ENCODE measurements at regions not wholly inside any gene's neighbourhood (a gene's known extent, or its start where the extent isn't known, plus 50 kb on each side); places are given as distances from the start of the nearest gene placed in this dataset.

- no peak for TF ChIP-seq TAF1 (IDR thresholded peaks at IDR 0.05; ENCODE audit: low read depth)
- TF ChIP-seq TCF12 (IDR thresholded peaks at IDR 0.05; ENCODE audit: low read depth) = no peak
- no peak for TF ChIP-seq MAX (IDR thresholded peaks at IDR 0.05)
- no peak for TF ChIP-seq EP300 (IDR thresholded peaks at IDR 0.05; ENCODE audit: borderline replicate concordance)
- TF ChIP-seq YY1 (IDR thresholded peaks at IDR 0.05; ENCODE audit: low read depth) = no peak
- no peak for TF ChIP-seq USF1 (IDR thresholded peaks at IDR 0.05)
- TF ChIP-seq TEAD4 (IDR thresholded peaks at IDR 0.05) = no peak
- no peak for TF ChIP-seq EGR1 (IDR thresholded peaks at IDR 0.05)
- no peak for TF ChIP-seq RAD21 (IDR thresholded peaks at IDR 0.05; ENCODE audit: low read depth)
- TF ChIP-seq CREB1 (IDR thresholded peaks at IDR 0.05; ENCODE audit: low read depth) = no peak
- TF ChIP-seq ZBTB7A (IDR thresholded peaks at IDR 0.05; ENCODE audit: low read depth) = no peak
- TF ChIP-seq, protein P1, sequence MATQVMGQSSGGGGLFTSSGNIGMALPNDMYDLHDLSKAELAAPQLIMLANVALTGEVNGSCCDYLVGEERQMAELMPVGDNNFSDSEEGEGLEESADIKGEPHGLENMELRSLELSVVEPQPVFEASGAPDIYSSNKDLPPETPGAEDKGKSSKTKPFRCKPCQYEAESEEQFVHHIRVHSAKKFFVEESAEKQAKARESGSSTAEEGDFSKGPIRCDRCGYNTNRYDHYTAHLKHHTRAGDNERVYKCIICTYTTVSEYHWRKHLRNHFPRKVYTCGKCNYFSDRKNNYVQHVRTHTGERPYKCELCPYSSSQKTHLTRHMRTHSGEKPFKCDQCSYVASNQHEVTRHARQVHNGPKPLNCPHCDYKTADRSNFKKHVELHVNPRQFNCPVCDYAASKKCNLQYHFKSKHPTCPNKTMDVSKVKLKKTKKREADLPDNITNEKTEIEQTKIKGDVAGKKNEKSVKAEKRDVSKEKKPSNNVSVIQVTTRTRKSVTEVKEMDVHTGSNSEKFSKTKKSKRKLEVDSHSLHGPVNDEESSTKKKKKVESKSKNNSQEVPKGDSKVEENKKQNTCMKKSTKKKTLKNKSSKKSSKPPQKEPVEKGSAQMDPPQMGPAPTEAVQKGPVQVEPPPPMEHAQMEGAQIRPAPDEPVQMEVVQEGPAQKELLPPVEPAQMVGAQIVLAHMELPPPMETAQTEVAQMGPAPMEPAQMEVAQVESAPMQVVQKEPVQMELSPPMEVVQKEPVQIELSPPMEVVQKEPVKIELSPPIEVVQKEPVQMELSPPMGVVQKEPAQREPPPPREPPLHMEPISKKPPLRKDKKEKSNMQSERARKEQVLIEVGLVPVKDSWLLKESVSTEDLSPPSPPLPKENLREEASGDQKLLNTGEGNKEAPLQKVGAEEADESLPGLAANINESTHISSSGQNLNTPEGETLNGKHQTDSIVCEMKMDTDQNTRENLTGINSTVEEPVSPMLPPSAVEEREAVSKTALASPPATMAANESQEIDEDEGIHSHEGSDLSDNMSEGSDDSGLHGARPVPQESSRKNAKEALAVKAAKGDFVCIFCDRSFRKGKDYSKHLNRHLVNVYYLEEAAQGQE (IDR thresholded peaks at IDR 0.05; ENCODE audit: low read depth) = no peak
- TF ChIP-seq FOXM1 (IDR thresholded peaks at IDR 0.05; ENCODE audit: borderline replicate concordance, low read depth) = no peak
- no peak for TF ChIP-seq CEBPB (IDR thresholded peaks at IDR 0.05)
- no peak for TF ChIP-seq NFIC (IDR thresholded peaks at IDR 0.05)
Measured at GRCh38 chr2:140061240-140061639, 1281.0 kb upstream of the NXPH2 start.

GRCh38 chr2:140057928-140058327 lies 1277.7 kb upstream of the NXPH2 start:
- no peak for TF ChIP-seq CREB1 (IDR thresholded peaks at IDR 0.05; ENCODE audit: low read depth)
- no peak for TF ChIP-seq TEAD4 (IDR thresholded peaks at IDR 0.05)
- TF ChIP-seq EGR1 (IDR thresholded peaks at IDR 0.05) = no peak
- TF ChIP-seq NFIC (IDR thresholded peaks at IDR 0.05) = no peak
- no peak for TF ChIP-seq ZBTB7A (IDR thresholded peaks at IDR 0.05; ENCODE audit: low read depth)
- TF ChIP-seq YY1 (IDR thresholded peaks at IDR 0.05; ENCODE audit: low read depth) = no peak
- no peak for TF ChIP-seq RAD21 (IDR thresholded peaks at IDR 0.05; ENCODE audit: low read depth)
- TF ChIP-seq TCF12 (IDR thresholded peaks at IDR 0.05; ENCODE audit: low read depth) = no peak
- TF ChIP-seq TAF1 (IDR thresholded peaks at IDR 0.05; ENCODE audit: low read depth) = no peak
- no peak for TF ChIP-seq FOXM1 (IDR thresholded peaks at IDR 0.05; ENCODE audit: borderline replicate concordance, low read depth)
- TF ChIP-seq, protein P1 (IDR thresholded peaks at IDR 0.05; ENCODE audit: low read depth) = no peak
- no peak for TF ChIP-seq USF1 (IDR thresholded peaks at IDR 0.05)
- no peak for TF ChIP-seq CEBPB (IDR thresholded peaks at IDR 0.05)
- no peak for TF ChIP-seq EP300 (IDR thresholded peaks at IDR 0.05; ENCODE audit: borderline replicate concordance)
- no peak for TF ChIP-seq MAX (IDR thresholded peaks at IDR 0.05)

DNA sequence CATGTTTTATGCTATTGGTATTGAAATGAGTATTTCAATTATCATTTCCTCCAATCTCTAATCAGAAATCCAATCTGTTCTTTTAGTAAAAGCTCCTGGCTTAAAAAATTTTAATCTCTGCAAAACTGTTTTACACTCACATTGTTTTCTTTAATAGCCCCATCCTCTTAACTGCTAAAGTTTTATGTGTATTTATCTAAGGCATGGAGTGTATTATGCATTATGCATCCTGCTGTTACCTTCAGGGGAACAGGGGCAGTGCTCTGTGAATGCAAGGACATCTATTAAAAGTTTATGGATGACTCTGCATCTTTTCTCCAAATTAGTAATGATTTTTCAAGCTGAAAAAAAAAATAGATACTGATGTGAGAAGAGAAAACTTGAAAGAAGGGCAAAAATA lies 1261.6 kb upstream of the NXPH2 start:
- no peak for TF ChIP-seq EP300 (IDR thresholded peaks at IDR 0.05; ENCODE audit: borderline replicate concordance)
- no peak for TF ChIP-seq FOXM1 (IDR thresholded peaks at IDR 0.05; ENCODE audit: borderline replicate concordance, low read depth)
- no peak for TF ChIP-seq YY1 (IDR thresholded peaks at IDR 0.05; ENCODE audit: low read depth)
- TF ChIP-seq NFIC (IDR thresholded peaks at IDR 0.05) = no peak
- TF ChIP-seq CREB1 (IDR thresholded peaks at IDR 0.05; ENCODE audit: low read depth) = no peak
- no peak for TF ChIP-seq EGR1 (IDR thresholded peaks at IDR 0.05)
- no peak for TF ChIP-seq RAD21 (IDR thresholded peaks at IDR 0.05; ENCODE audit: low read depth)
- TF ChIP-seq TEAD4 (IDR thresholded peaks at IDR 0.05) = no peak
- no peak for TF ChIP-seq MAX (IDR thresholded peaks at IDR 0.05)
- TF ChIP-seq USF1 (IDR thresholded peaks at IDR 0.05) = no peak
- TF ChIP-seq ZBTB7A (IDR thresholded peaks at IDR 0.05; ENCODE audit: low read depth) = no peak
- no peak for TF ChIP-seq TCF12 (IDR thresholded peaks at IDR 0.05; ENCODE audit: low read depth)
- TF ChIP-seq TAF1 (IDR thresholded peaks at IDR 0.05; ENCODE audit: low read depth) = no peak
- TF ChIP-seq, protein P1 (IDR thresholded peaks at IDR 0.05; ENCODE audit: low read depth) = no peak
- no peak for TF ChIP-seq CEBPB (IDR thresholded peaks at IDR 0.05)

Data from Ishikawa (cell line).